22Rv1 (cell line): ENCODE measurements at regions not wholly inside any gene's neighbourhood (a gene's known extent, or its start where the extent isn't known, plus 50 kb on each side); places are given as distances from the start of the nearest gene placed in this dataset.

ENCODE experiments used
- H3K27ac ChIP-seq: fragments of 450-650 bp; 2 replicates; pipeline ENCODE4 v1.5.1; 2017
- ZFX ChIP-seq: fragments of 450-650 bp; IDR thresholded peaks from 2 replicates; pipeline ENCODE4 v1.6.1; 2017; ENCODE audit warnings: antibody characterized with exemption, borderline replicate concordance
- TF ChIP-seq, protein P1 (sequence below): fragments of 450-650 bp; IDR thresholded peaks from 2 replicates; pipeline ENCODE4 v1.5.1; 2017; ENCODE audit warnings: mild to moderate bottlenecking

DNA sequence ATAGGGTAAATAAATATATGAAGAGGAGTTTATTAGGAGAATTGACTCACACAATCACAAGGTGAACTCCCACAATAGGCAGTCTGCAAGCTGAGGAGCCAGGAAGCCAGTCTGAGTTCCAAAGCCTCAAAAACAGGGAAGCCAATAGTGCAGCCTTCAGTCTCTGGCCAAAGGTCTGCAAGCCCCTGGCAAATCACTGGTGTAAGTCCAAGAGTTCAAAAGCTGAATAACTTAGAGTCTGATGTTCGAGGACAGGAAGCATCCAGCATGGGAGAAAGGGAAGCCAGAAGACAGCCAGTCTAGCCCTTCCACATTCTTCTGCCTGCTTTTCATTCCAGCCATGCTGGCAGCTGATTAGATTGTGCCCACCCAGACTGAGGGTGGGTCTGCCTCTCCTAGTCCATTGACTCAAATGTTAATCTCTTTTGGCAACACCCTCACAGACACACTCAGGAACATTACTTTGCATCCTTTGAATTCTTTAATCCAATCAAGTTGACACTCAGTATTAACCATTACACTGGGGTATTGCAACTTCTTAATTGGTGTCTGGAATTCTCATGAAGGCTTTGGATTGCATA, 736.5 kb upstream of the LMO3 start:
- TF ChIP-seq, protein P1, sequence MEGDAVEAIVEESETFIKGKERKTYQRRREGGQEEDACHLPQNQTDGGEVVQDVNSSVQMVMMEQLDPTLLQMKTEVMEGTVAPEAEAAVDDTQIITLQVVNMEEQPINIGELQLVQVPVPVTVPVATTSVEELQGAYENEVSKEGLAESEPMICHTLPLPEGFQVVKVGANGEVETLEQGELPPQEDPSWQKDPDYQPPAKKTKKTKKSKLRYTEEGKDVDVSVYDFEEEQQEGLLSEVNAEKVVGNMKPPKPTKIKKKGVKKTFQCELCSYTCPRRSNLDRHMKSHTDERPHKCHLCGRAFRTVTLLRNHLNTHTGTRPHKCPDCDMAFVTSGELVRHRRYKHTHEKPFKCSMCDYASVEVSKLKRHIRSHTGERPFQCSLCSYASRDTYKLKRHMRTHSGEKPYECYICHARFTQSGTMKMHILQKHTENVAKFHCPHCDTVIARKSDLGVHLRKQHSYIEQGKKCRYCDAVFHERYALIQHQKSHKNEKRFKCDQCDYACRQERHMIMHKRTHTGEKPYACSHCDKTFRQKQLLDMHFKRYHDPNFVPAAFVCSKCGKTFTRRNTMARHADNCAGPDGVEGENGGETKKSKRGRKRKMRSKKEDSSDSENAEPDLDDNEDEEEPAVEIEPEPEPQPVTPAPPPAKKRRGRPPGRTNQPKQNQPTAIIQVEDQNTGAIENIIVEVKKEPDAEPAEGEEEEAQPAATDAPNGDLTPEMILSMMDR, result no peak
- TF ChIP-seq ZFX, result no peak

DNA sequence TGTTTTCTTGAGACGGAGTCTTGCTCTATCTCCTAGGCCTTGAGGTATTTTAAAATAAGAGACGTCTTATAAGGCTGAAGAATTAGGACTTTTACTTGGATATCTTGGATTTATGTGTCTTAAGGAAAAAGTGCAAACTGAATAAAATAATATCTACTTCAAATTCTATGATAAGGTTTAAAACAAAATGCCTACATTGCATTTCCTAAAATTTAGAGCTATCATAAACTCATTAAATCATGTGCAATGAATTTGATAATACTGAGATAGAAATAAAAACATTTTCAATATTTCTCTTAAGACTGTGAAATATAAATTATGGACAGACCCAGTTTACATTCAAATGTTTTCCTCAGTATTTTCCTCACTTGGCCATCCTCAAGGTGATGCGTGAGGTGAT, 729.5 kb upstream of the LMO3 start:
- TF ChIP-seq, protein P1, result no peak
- TF ChIP-seq ZFX, result no peak
- no peak overlapping the region for H3K27ac ChIP-seq

More for the DNA sequence above, 736.5 kb upstream of the LMO3 start:
- no peak overlapping the region for H3K27ac ChIP-seq

DNA sequence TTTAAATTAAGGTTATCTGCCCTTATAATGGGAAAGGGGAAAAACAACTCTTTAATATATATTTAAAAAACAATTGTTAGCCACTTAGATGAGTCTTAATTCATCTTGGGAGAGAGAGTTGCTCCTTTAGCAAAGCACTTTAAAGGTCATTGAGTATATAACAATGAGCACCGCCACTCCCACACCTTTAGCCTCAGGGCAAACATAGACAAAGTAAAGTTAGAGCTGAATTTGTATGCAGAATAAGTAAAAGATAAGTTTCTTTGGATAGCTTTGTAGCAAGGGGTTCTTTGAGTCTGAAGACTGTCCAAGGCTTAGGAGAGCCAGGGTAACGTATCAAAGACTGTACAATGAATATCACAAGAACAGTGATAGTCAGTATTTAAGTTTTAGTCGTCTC, 728.8 kb upstream of the LMO3 start:
- no peak overlapping the region for H3K27ac ChIP-seq
- TF ChIP-seq, protein P1, result no peak
- no peak for TF ChIP-seq ZFX

DNA sequence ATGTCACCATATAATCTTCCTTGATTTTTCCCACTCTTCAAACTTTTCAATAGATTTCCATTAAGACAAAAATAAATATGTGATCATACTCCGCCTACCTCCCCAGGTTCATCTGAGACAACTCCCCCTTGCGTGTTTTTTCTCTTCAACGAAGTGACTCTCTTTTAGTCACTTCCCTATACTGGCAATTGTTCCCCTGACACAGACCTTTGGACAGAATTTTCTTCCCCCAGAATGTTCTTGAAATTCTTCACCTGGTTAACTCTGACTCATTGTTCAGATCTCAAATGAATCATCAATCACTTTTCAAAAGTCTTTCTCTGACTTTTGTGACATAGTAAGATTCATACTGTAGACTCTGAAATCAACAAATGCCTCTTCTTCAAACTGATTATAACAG, 727.3 kb upstream of the LMO3 start:
- H3K27ac ChIP-seq, result no peak overlapping the region
- TF ChIP-seq, protein P1, result no peak
- TF ChIP-seq ZFX, result no peak

DNA sequence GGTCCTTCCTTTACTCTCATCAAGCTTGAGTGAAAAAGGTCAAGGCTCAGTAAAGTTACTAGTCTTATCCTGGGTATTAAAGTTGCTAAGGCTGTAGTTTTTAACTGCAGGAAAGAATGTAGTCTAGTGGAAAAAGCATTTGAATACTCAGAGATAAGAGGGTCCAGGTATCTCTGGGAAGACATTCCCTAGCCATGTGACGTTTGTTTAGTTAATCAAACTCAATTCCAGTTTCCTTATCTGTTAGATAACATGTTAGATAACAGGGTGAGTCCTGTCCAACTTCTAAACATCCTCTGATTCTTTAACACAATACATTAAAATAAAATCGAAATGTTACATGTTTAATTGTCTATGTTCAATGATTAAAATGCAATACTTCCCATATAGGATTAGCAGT, 720.7 kb upstream of the LMO3 start:
- no peak overlapping the region for H3K27ac ChIP-seq
- TF ChIP-seq, protein P1, result no peak
- TF ChIP-seq ZFX, result no peak

DNA sequence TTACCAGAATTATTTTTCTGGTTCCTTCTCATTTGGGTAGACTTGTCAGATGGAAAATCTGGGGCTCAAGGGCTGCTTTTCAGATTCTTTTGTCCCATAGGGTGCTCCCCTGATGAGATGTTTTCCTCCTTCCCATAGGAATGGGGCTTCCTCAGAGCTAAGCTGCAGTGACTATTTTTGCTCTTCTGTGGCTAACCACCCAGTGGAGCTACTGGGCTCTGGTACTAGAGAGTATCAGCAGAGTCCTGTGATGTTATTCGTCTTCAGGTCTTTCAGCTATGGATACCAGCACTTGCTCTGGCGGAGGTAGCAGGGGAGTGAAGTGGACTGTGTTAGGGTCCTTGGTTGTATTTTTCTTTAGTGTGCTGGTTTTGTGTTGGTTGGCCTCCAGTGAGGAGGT, 716.1 kb upstream of the LMO3 start:
- no peak overlapping the region for H3K27ac ChIP-seq
- TF ChIP-seq ZFX, result no peak
- TF ChIP-seq, protein P1, result no peak

DNA sequence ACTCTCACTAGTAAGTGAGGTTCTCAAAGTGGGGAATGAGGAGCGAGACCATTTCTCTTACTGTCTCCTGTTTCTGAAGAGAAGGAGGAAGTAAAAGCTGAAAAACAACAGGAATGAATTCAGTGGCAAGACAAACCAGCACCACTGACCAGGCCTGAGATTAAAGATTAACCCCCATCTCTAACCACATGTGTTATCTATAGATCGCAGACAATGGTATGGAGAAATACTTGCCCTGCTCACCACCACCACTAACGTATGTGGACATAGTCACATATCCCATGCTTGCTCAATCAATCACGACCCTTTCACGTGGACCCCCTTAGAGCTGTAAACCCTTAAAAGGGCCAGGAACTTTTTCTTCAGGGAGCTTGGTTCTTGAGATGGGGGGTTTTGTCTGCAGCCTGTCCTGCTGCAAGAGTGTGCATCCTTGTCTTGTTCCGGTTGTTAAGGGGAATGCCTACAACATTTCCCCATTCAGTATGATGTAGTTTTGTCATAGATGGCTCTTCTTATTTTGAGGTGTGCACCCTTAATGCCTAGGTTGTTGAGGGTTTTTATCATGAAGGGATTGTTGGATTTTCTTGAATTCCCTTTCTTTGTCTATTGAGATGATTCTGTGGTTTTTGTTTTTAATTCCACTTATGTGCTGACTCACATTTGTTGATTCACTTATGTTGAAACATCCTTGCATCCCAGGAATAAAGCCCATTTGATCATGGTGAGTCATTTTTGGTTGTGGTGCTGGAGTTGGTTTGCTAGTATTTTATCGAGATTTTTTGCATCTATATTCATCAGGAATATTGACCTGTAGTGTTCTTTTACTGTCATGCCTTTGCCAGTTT, 698.8 kb upstream of the LMO3 start:
- no peak overlapping the region for H3K27ac ChIP-seq
- TF ChIP-seq, protein P1, result no peak
- no peak for TF ChIP-seq ZFX
